ENCODE measurements at regions not wholly inside any gene's neighbourhood (a gene's known extent, or its start where the extent isn't known, plus 50 kb on each side); places are given as distances from the start of the nearest gene placed in this dataset.

DNA sequence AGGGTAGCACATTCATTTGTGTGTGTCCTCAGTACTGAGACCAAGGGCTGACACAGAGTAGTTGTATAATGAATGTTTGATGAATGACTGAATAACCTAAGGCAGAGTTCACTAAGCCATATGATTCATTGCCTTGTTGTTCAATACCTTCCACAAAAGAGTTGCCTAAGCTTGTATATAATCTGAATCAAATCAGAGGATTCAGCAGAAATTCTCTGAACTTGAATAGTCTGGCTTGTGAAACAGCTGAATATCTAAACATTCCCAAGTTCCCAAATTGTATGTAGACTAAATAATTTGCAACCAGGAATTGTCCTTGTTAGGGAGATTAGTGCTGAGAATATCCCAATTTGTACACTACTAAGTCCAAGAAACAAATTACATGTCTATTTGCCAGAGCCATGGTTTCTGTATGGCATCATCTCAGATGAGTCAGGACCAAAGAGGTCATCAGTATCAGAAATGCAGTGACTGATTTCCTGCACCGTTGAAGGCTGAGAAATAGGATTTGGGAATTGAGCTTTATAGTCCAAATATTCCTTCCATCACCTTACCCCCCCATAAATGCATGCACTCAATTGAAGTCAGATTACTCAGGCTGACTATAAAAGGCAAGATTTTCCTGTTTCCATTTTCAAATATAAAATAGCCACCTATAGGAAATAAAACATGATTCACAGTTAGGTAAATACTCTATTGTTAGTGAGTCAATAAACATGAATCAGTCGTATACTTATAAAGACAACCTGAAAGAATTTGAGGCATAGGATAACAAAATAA lies 168.7 kb downstream of the PHLDA1 start:
- TF ChIP-seq, protein P1, sequence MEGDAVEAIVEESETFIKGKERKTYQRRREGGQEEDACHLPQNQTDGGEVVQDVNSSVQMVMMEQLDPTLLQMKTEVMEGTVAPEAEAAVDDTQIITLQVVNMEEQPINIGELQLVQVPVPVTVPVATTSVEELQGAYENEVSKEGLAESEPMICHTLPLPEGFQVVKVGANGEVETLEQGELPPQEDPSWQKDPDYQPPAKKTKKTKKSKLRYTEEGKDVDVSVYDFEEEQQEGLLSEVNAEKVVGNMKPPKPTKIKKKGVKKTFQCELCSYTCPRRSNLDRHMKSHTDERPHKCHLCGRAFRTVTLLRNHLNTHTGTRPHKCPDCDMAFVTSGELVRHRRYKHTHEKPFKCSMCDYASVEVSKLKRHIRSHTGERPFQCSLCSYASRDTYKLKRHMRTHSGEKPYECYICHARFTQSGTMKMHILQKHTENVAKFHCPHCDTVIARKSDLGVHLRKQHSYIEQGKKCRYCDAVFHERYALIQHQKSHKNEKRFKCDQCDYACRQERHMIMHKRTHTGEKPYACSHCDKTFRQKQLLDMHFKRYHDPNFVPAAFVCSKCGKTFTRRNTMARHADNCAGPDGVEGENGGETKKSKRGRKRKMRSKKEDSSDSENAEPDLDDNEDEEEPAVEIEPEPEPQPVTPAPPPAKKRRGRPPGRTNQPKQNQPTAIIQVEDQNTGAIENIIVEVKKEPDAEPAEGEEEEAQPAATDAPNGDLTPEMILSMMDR (IDR thresholded peaks at IDR 0.05; ENCODE audit: insufficient read depth, low read length) = no peak
- TF ChIP-seq POLR2AphosphoS5 (IDR thresholded peaks at IDR 0.05; ENCODE audit: low read depth) (no peak), GABPA (IDR thresholded peaks at IDR 0.05; ENCODE audit: low read depth) (no peak)
